ENCODE measurements at regions not wholly inside any gene's neighbourhood (a gene's known extent, or its start where the extent isn't known, plus 50 kb on each side); places are given as distances from the start of the nearest gene placed in this dataset.

- Histone ChIP-seq H3K18ac (ENCODE audit: low read depth, low read length) (no peak overlapping the region), H4K91ac (ENCODE audit: insufficient read depth, low read depth, low read length) (no peak overlapping the region), H4K5ac (ENCODE audit: low read depth, low read length) (no peak overlapping the region), H3K79me1 (ENCODE audit: low read depth in 1 of 2, low read length in 2 of 2) (no peaks in the 10 kb centered on the region), H4K8ac (ENCODE audit: low read depth in 2 of 2, low read length in 2 of 2) (no peak overlapping the region), H3K9me3 (ENCODE audit: control insufficient read depth, insufficient read depth, low read length) (peaks cover 50% of the 10 kb centered on the region), H3K23ac (ENCODE audit: low read depth, low read length) (no peak overlapping the region), H2BK5ac (ENCODE audit: low read depth, low read length, poor library complexity, severe bottlenecking) (no peak overlapping the region), H3K9me1 (ENCODE audit: insufficient read depth, low read length) (no peaks in the 10 kb centered on the region), H3K27me3 (ENCODE audit: control insufficient read depth, insufficient read depth, low read length) (no peaks in the 10 kb centered on the region), H3K9ac (ENCODE audit: low read depth, low read length) (no peak overlapping the region), H3K4ac (ENCODE audit: low read depth, low read length) (no peak overlapping the region), H3K56ac (ENCODE audit: extremely low read depth, insufficient read depth, low read length) (no peak overlapping the region), H3K4me1 (ENCODE audit: control insufficient read depth, insufficient read depth, low read length) (no peaks in the 10 kb centered on the region), H3K4me2 (ENCODE audit: low read depth, low read length) (no peak overlapping the region), H2AK9ac (replicated peaks; ENCODE audit: low read depth, low read length, poor library complexity) (no peak overlapping the region), H3K36me3 (ENCODE audit: control insufficient read depth, insufficient read depth, low read length) (no peaks in the 10 kb centered on the region), H3K27ac (ENCODE audit: insufficient read depth, low read length) (no peak overlapping the region), H3K4me3 (ENCODE audit: insufficient read depth, low read depth, low read length) (no peak overlapping the region), H4K20me1 (ENCODE audit: insufficient read depth, low read length) (no peaks in the 10 kb centered on the region), H2AK5ac (ENCODE audit: low read depth, low read length) (no peak overlapping the region), H2AFZ (replicated peaks; ENCODE audit: low read length, poor library complexity) (no peak overlapping the region), H3K14ac (replicated peaks; ENCODE audit: low read depth, low read length) (no peak overlapping the region), H2BK20ac (ENCODE audit: low read depth, low read length) (no peak overlapping the region), H2BK120ac (ENCODE audit: low read depth, low read length) (no peak overlapping the region), H2BK15ac (ENCODE audit: low read depth, low read length) (no peak overlapping the region)
- dilution Hi-C loops (cut with HindIII; ENCODE audit: low sequenced_read_pairs, unreplicated experiment) = no loop called here
- WGBS, 2 experiments (ENCODE audit: extremely low coverage in 2 of 2, insufficient read length in 1 of 2) = no CpG with 5 or more reads among the region's 4 CpGs
- TF ChIP-seq SMC3 (IDR thresholded peaks at IDR 0.05; ENCODE audit: low read depth, low read length) (no peak), ELK1 (IDR thresholded peaks at IDR 0.05; ENCODE audit: borderline replicate concordance, low read depth, low read length) (no peak), MAZ (IDR thresholded peaks at IDR 0.05; ENCODE audit: borderline replicate concordance, low read depth, low read length) (no peak), CEBPB (IDR thresholded peaks at IDR 0.05; ENCODE audit: low read depth, low read length) (peak; percentile 42; the same call in 1 of the 2 replicates)
- intact Hi-C loops (cut with micrococcal nuclease) = no loop called here
- no peak for DNase-seq
- BruUV-seq (replicated peaks) = no TSS peak
- in situ Hi-C loops (cut with MboI; ENCODE audit: low sequenced_read_pairs) = no loop called here
- CTCF ChIA-PET = no interaction called here
- no peak for ATAC-seq (ENCODE audit: low read depth)
- POLR2A ChIA-PET (ENCODE audit: unreplicated experiment) = no interaction called here
Observed at GRCh38 chr1:4323309-4323708, 331.1 kb upstream of the AJAP1 start.
